ENCODE measurements at regions not wholly inside any gene's neighbourhood (a gene's known extent, or its start where the extent isn't known, plus 50 kb on each side); places are given as distances from the start of the nearest gene placed in this dataset.

DNA sequence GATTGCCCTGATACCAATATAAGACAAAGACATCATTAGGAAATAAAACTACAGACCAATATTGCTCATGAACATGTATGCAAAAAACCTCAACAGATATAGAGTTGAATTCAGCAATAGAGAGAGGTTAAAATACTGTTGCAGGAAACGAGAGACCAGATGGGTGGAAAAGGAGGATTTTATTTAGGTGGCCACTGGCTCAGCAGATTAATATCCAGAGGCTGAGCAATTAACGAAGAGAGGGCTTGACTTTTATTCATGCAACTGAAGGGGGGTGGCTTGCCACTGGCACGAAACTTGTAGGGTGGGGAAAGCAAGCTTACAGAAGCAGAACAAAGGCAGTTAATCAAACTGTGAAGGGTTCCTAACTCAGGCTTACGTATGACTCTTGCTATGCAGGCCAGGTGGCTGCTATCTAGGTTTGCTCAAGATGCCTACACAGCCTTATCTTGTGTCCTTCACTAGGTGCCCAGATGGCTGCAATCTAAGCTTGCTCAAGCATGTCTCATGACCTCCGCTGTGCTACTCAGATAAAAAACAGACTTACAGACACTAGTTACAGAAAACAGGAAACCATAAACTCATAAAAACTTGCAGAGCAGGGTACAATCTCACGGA, 126.4 kb downstream of the MMUT start:
- no peaks in the 10 kb centered on the region for H3K27me3 ChIP-seq (ENCODE audit: insufficient read depth, low read length)
- H3K9me3 ChIP-seq (ENCODE audit: low read length) = no peaks in the 10 kb centered on the region
- no peaks in the 10 kb centered on the region for H3K36me3 ChIP-seq (ENCODE audit: insufficient read depth, low read length)
- no peak overlapping the region for H3K4me3 ChIP-seq (ENCODE audit: low read depth, low read length, poor library complexity, severe bottlenecking)
- no peak overlapping the region for H3K9ac ChIP-seq (ENCODE audit: low read length)
- H3K27ac ChIP-seq (ENCODE audit: low read depth, low read length, poor library complexity, severe bottlenecking) = no peak overlapping the region
- no peaks in the 10 kb centered on the region for H4K20me1 ChIP-seq (ENCODE audit: insufficient read depth, low read length)
- no peak overlapping the region for H2AFZ ChIP-seq (ENCODE audit: low read length)
- no peaks in the 10 kb centered on the region for H3K4me1 ChIP-seq (ENCODE audit: insufficient read depth, low read length, severe bottlenecking)
- TF ChIP-seq EZH2 (IDR thresholded peaks at IDR 0.05; ENCODE audit: borderline replicate concordance, low read length) = no peak
- TF ChIP-seq, protein P1, sequence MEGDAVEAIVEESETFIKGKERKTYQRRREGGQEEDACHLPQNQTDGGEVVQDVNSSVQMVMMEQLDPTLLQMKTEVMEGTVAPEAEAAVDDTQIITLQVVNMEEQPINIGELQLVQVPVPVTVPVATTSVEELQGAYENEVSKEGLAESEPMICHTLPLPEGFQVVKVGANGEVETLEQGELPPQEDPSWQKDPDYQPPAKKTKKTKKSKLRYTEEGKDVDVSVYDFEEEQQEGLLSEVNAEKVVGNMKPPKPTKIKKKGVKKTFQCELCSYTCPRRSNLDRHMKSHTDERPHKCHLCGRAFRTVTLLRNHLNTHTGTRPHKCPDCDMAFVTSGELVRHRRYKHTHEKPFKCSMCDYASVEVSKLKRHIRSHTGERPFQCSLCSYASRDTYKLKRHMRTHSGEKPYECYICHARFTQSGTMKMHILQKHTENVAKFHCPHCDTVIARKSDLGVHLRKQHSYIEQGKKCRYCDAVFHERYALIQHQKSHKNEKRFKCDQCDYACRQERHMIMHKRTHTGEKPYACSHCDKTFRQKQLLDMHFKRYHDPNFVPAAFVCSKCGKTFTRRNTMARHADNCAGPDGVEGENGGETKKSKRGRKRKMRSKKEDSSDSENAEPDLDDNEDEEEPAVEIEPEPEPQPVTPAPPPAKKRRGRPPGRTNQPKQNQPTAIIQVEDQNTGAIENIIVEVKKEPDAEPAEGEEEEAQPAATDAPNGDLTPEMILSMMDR (IDR thresholded peaks at IDR 0.05; ENCODE audit: low read length) = no peak
- H3F3A ChIP-seq (ENCODE audit: insufficient read depth, low read length) = no peaks in the 10 kb centered on the region
- no peak overlapping the region for H3K4me2 ChIP-seq (ENCODE audit: low read length)
- no peaks in the 10 kb centered on the region for H3K9me2 ChIP-seq (ENCODE audit: low read depth, low read length)
- no peaks in the 10 kb centered on the region for H3K79me2 ChIP-seq (ENCODE audit: insufficient read depth, low read length)

DNA sequence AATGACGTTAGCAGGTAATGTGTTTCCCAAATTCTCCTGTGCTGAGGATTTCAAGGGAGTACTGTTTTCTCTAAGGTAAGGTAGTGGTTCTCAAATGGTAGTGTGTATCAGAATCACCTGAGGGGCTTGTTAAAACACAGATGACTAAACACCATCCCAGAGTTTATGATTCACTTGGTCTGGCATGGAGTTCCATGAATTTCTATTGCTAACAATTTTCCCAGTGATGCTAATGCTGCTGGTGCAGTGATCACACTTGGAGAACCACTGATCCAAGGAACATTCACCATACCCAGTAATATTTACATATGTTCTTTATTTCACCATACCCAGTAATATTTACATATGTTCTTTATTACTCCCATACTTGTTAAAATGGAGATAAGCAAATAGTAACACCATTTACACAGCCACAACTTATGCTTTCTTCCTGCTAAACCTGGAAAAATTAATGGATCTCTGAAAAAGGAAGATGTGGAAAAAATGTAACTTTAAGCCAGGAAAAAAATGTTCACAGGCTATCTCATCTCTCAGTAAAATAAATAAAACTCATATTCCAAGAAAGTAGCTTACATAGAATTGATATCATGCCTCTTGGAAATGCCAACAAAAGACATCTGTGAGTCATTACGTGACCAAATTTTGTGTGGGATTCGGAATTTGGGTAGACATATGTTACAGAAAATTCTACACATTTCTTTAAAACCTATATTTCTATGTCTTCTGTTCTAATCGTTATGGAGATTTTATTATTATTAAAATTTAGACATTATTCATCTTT, 129.5 kb downstream of the MMUT start:
- H3K79me2 ChIP-seq (ENCODE audit: insufficient read depth, low read length) = no peaks in the 10 kb centered on the region
- no peaks in the 10 kb centered on the region for H3K27me3 ChIP-seq (ENCODE audit: insufficient read depth, low read length)
- no peaks in the 10 kb centered on the region for H3K9me2 ChIP-seq (ENCODE audit: low read depth, low read length)
- no peaks in the 10 kb centered on the region for H3F3A ChIP-seq (ENCODE audit: insufficient read depth, low read length)
- no peak overlapping the region for H3K27ac ChIP-seq (ENCODE audit: low read depth, low read length, poor library complexity, severe bottlenecking)
- no peak overlapping the region for H3K4me2 ChIP-seq (ENCODE audit: low read length)
- no peaks in the 10 kb centered on the region for H3K4me1 ChIP-seq (ENCODE audit: insufficient read depth, low read length, severe bottlenecking)
- no peak overlapping the region for H2AFZ ChIP-seq (ENCODE audit: low read length)
- TF ChIP-seq, protein P1 (IDR thresholded peaks at IDR 0.05; ENCODE audit: low read length) = no peak
- TF ChIP-seq EZH2 (IDR thresholded peaks at IDR 0.05; ENCODE audit: borderline replicate concordance, low read length) = no peak
- H3K36me3 ChIP-seq (ENCODE audit: insufficient read depth, low read length) = no peaks in the 10 kb centered on the region
- H4K20me1 ChIP-seq (ENCODE audit: insufficient read depth, low read length) = no peaks in the 10 kb centered on the region
- H3K9ac ChIP-seq (ENCODE audit: low read length) = no peak overlapping the region
- no peak overlapping the region for H3K4me3 ChIP-seq (ENCODE audit: low read depth, low read length, poor library complexity, severe bottlenecking)
- no peaks in the 10 kb centered on the region for H3K9me3 ChIP-seq (ENCODE audit: low read length)

GRCh38 chr6:49332781-49333180, 130.3 kb downstream of the MMUT start:
- Histone ChIP-seq H2AFZ (ENCODE audit: low read length) (no peak overlapping the region), H3K27ac (ENCODE audit: low read depth, low read length, poor library complexity, severe bottlenecking) (no peak overlapping the region), H3K9me2 (ENCODE audit: low read depth, low read length) (no peaks in the 10 kb centered on the region), H3F3A (ENCODE audit: insufficient read depth, low read length) (no peaks in the 10 kb centered on the region), H3K36me3 (ENCODE audit: insufficient read depth, low read length) (no peaks in the 10 kb centered on the region), H3K9ac (ENCODE audit: low read length) (no peak overlapping the region), H3K27me3 (ENCODE audit: insufficient read depth, low read length) (no peaks in the 10 kb centered on the region), H3K9me3 (ENCODE audit: low read length) (no peaks in the 10 kb centered on the region), H3K4me2 (ENCODE audit: low read length) (no peak overlapping the region), H3K79me2 (ENCODE audit: insufficient read depth, low read length) (no peaks in the 10 kb centered on the region), H3K4me1 (ENCODE audit: insufficient read depth, low read length, severe bottlenecking) (no peaks in the 10 kb centered on the region), H3K4me3 (ENCODE audit: low read depth, low read length, poor library complexity, severe bottlenecking) (no peak overlapping the region), H4K20me1 (ENCODE audit: insufficient read depth, low read length) (no peaks in the 10 kb centered on the region)
- TF ChIP-seq EZH2 (IDR thresholded peaks at IDR 0.05; ENCODE audit: borderline replicate concordance, low read length) = no peak
- TF ChIP-seq, protein P1 (IDR thresholded peaks at IDR 0.05; ENCODE audit: low read length) = no peak

Data from OCI-LY1 (cell line).